ENCODE measurements at regions not wholly inside any gene's neighbourhood (a gene's known extent, or its start where the extent isn't known, plus 50 kb on each side); places are given as distances from the start of the nearest gene placed in this dataset.

DNA sequence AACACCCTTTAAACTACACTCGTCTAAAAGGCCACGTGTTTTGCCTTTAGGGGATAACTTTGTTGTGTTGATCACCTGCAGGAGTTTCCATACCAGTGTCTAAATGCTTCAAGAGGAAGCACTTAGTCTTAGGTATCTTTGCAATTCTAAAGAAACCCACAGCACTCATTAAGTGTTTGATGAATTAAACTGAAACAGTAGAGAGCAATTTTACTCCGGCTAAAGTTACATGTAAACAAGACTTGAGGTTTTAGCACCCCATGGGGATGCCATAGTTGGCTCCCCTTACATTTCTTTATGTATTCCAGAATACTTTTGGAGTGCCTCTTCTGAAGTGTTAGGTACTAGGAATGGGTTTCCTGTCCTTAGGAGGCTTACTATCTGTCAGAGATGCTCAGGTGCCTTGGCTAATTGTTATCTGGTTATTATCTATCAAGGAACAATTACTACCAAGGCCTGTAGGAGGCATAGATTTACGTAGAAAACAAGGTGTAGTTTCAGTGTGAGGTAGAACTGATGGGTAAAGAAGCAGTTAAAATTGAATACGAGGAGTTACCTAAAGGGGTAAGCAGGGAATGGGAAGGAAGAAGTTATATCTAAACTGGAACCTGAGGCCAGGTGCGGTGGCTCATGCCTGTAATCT lies 176.8 kb upstream of the SAMSN1 start:
- TF ChIP-seq, protein P1, sequence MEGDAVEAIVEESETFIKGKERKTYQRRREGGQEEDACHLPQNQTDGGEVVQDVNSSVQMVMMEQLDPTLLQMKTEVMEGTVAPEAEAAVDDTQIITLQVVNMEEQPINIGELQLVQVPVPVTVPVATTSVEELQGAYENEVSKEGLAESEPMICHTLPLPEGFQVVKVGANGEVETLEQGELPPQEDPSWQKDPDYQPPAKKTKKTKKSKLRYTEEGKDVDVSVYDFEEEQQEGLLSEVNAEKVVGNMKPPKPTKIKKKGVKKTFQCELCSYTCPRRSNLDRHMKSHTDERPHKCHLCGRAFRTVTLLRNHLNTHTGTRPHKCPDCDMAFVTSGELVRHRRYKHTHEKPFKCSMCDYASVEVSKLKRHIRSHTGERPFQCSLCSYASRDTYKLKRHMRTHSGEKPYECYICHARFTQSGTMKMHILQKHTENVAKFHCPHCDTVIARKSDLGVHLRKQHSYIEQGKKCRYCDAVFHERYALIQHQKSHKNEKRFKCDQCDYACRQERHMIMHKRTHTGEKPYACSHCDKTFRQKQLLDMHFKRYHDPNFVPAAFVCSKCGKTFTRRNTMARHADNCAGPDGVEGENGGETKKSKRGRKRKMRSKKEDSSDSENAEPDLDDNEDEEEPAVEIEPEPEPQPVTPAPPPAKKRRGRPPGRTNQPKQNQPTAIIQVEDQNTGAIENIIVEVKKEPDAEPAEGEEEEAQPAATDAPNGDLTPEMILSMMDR (IDR thresholded peaks at IDR 0.05) = no peak
- TF ChIP-seq POLR2A (IDR thresholded peaks at IDR 0.05) = no peak
